ENCODE measurements at regions not wholly inside any gene's neighbourhood (a gene's known extent, or its start where the extent isn't known, plus 50 kb on each side); places are given as distances from the start of the nearest gene placed in this dataset.

DNA sequence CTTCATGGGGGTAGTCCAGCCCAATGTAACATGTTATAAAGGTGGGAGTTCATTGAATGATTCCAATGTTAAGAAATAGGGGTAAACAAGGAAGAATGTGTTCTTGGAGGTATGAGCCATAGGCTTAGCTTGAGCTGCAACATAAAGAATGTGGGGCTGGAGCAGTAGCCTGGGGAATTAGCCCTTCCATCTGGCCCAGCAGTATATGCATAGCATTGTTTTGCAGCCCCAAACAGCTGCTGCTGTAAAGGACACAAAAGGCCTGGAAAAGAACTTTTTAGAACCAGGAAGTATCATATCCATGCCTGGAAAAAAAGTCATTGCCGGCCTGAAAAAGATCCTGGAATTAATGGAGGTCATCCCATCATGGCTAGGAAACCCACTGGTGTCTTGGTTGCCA is 55.8 kb upstream of the SMARCA2 start:
- no peak for TF ChIP-seq POLR2AphosphoS5 (IDR thresholded peaks at IDR 0.05)
- TF ChIP-seq, protein P1, sequence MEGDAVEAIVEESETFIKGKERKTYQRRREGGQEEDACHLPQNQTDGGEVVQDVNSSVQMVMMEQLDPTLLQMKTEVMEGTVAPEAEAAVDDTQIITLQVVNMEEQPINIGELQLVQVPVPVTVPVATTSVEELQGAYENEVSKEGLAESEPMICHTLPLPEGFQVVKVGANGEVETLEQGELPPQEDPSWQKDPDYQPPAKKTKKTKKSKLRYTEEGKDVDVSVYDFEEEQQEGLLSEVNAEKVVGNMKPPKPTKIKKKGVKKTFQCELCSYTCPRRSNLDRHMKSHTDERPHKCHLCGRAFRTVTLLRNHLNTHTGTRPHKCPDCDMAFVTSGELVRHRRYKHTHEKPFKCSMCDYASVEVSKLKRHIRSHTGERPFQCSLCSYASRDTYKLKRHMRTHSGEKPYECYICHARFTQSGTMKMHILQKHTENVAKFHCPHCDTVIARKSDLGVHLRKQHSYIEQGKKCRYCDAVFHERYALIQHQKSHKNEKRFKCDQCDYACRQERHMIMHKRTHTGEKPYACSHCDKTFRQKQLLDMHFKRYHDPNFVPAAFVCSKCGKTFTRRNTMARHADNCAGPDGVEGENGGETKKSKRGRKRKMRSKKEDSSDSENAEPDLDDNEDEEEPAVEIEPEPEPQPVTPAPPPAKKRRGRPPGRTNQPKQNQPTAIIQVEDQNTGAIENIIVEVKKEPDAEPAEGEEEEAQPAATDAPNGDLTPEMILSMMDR (IDR thresholded peaks at IDR 0.05), result no peak
- TF ChIP-seq POLR2A (IDR thresholded peaks at IDR 0.05), result no peak
